ENCODE measurements at regions not wholly inside any gene's neighbourhood (a gene's known extent, or its start where the extent isn't known, plus 50 kb on each side); places are given as distances from the start of the nearest gene placed in this dataset.

DNA sequence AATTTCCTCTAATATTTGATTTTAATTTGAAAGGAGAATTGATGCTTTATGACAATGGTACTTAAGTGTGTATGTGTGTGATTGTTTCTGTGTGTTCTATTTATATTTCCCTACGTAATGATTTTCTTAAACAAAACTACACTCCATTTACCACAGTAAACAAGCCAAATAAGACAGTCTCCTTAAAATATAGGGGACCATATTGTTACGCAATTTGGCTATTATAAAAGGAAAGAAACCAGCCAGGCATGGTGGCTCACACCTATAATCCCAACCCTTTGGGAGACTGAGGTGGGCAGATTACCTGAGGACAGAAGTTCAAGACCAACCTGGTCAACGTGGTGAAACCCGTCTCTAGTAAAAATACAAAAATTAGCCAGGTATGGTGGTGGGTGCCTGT is 1134.1 kb downstream of the CDH8 start:
- ChIA-PET CTCF (no interaction called here), POLR2A (ENCODE audit: unreplicated experiment) (no interaction called here)
- intact Hi-C loops (cut with micrococcal nuclease), result no loop called here
- DNase-seq, result no peak
- H3K4me2 ChIP-seq (ENCODE audit: low read length), result no peak overlapping the region
- no peaks in the 10 kb centered on the region for H3K4me1 ChIP-seq (ENCODE audit: insufficient read depth, low read length)
- TF ChIP-seq, protein P1, sequence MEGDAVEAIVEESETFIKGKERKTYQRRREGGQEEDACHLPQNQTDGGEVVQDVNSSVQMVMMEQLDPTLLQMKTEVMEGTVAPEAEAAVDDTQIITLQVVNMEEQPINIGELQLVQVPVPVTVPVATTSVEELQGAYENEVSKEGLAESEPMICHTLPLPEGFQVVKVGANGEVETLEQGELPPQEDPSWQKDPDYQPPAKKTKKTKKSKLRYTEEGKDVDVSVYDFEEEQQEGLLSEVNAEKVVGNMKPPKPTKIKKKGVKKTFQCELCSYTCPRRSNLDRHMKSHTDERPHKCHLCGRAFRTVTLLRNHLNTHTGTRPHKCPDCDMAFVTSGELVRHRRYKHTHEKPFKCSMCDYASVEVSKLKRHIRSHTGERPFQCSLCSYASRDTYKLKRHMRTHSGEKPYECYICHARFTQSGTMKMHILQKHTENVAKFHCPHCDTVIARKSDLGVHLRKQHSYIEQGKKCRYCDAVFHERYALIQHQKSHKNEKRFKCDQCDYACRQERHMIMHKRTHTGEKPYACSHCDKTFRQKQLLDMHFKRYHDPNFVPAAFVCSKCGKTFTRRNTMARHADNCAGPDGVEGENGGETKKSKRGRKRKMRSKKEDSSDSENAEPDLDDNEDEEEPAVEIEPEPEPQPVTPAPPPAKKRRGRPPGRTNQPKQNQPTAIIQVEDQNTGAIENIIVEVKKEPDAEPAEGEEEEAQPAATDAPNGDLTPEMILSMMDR (conservative IDR thresholded peaks at IDR 0.05; ENCODE audit: low read depth, low read length), result no peak
- TF ChIP-seq EZH2 (IDR thresholded peaks at IDR 0.05; ENCODE audit: low read length, unreplicated experiment) (no peak), EZH2phosphoT487 (IDR thresholded peaks at IDR 0.05; ENCODE audit: borderline replicate concordance, low read length) (no peak)
- no peaks in the 10 kb centered on the region for H3K9me2 ChIP-seq (replicated peaks; ENCODE audit: low read length)
- no peak overlapping the region for H3K27ac ChIP-seq (ENCODE audit: low read length)
- H3K4me3 ChIP-seq (ENCODE audit: low read length), result no peak overlapping the region
- H3K36me3 ChIP-seq (ENCODE audit: low read depth, low read length), result no peaks in the 10 kb centered on the region
- H4K20me1 ChIP-seq (ENCODE audit: low read length), result no peaks in the 10 kb centered on the region
- no TSS peak for BruUV-seq (replicated peaks)
- no peaks in the 10 kb centered on the region for H3F3A ChIP-seq (ENCODE audit: low read length, unreplicated experiment)
- H3K27me3 ChIP-seq (ENCODE audit: low read length), result no peaks in the 10 kb centered on the region
- no peaks in the 10 kb centered on the region for H3K79me2 ChIP-seq (ENCODE audit: low read length)
- no peak for ATAC-seq
- H3K9ac ChIP-seq (ENCODE audit: low read length), result no peak overlapping the region
- H3K9me3 ChIP-seq (ENCODE audit: low read length), result 0 out of 2 replicates have a peak, but pooled peaks cover 4% of the 10 kb centered on the region
- H2AFZ ChIP-seq (ENCODE audit: low read length), result no peak overlapping the region

DNA sequence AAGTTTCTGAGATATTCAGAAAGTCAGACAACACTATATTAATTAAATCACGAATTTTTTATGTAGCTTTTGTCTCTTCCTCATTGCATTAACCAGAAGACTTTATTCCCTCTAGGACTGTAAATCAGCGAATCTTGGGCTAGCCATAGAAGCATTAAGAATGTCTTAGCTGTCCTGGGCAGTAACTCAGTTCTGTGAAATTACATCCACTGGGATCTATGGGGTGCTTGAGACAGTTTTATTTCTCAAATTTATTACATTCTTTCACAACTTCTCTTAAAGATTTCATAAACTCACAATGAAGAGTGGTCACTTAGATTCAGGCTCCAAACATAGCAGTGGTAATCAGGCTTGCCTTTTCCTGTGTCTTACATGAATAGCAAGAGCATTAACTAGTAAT is 1153.4 kb downstream of the CDH8 start:
- Histone ChIP-seq H3K27ac (ENCODE audit: low read length) (no peak overlapping the region), H3K4me2 (ENCODE audit: low read length) (no peak overlapping the region), H2AFZ (ENCODE audit: low read length) (no peak overlapping the region), H3K9ac (ENCODE audit: low read length) (no peak overlapping the region), H3K27me3 (ENCODE audit: low read length) (no peaks in the 10 kb centered on the region), H3K4me3 (ENCODE audit: low read length) (no peak overlapping the region), H4K20me1 (ENCODE audit: low read length) (no peaks in the 10 kb centered on the region), H3K4me1 (ENCODE audit: insufficient read depth, low read length) (no peaks in the 10 kb centered on the region), H3F3A (ENCODE audit: low read length, unreplicated experiment) (no peaks in the 10 kb centered on the region), H3K36me3 (ENCODE audit: low read depth, low read length) (no peaks in the 10 kb centered on the region), H3K9me3 (ENCODE audit: low read length) (no peaks in the 10 kb centered on the region), H3K9me2 (replicated peaks; ENCODE audit: low read length) (no peaks in the 10 kb centered on the region), H3K79me2 (ENCODE audit: low read length) (no peaks in the 10 kb centered on the region)
- ATAC-seq (no peak), DNase-seq (no peak)
- no peak for TF ChIP-seq EZH2 (IDR thresholded peaks at IDR 0.05; ENCODE audit: low read length, unreplicated experiment)
- intact Hi-C loops (cut with micrococcal nuclease), result no loop called here
- ChIA-PET CTCF (no interaction called here), POLR2A (ENCODE audit: unreplicated experiment) (no interaction called here)
- BruUV-seq (replicated peaks), result no TSS peak

DNA sequence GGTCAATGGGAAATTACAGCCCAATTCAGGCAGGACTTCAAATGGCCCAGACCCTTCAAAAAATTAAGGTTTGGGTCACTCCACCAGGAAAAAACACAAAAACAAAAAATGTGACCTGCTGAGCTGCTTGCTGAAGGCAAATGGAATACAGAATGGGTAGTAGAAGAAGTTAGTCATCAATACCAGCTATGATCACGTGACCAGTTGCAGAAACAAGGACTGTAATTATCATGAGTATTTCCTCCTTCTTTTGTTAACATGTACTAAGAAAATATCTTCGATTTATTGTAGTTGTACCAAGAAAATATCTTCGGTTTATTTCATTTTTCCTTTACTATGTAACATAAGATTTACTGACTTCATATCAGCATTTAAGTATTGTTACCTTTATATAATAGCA is 1183.6 kb downstream of the CDH8 start:
- Histone ChIP-seq H3F3A (ENCODE audit: low read length, unreplicated experiment) (no peaks in the 10 kb centered on the region), H3K36me3 (ENCODE audit: low read depth, low read length) (no peaks in the 10 kb centered on the region), H3K9me3 (ENCODE audit: low read length) (no peaks in the 10 kb centered on the region), H3K27ac (ENCODE audit: low read length) (no peak overlapping the region), H3K79me2 (ENCODE audit: low read length) (no peaks in the 10 kb centered on the region), H3K9ac (ENCODE audit: low read length) (no peak overlapping the region), H3K9me2 (replicated peaks; ENCODE audit: low read length) (no peaks in the 10 kb centered on the region), H4K20me1 (ENCODE audit: low read length) (no peaks in the 10 kb centered on the region), H3K4me1 (ENCODE audit: insufficient read depth, low read length) (no peaks in the 10 kb centered on the region), H3K4me3 (ENCODE audit: low read length) (no peak overlapping the region), H3K4me2 (ENCODE audit: low read length) (no peak overlapping the region), H2AFZ (ENCODE audit: low read length) (no peak overlapping the region), H3K27me3 (ENCODE audit: low read length) (no peaks in the 10 kb centered on the region)
- ATAC-seq, result no peak
- no TSS peak for BruUV-seq (replicated peaks)
- TF ChIP-seq EZH2phosphoT487 (IDR thresholded peaks at IDR 0.05; ENCODE audit: borderline replicate concordance, low read length) (no peak), EZH2 (IDR thresholded peaks at IDR 0.05; ENCODE audit: low read length, unreplicated experiment) (no peak)
- TF ChIP-seq, protein P1 (conservative IDR thresholded peaks at IDR 0.05; ENCODE audit: low read depth, low read length), result no peak
- CTCF ChIA-PET, result no interaction called here
- DNase-seq, result no peak
- POLR2A ChIA-PET (ENCODE audit: unreplicated experiment), result no interaction called here
- intact Hi-C loops (cut with micrococcal nuclease), result no loop called here

All from PC-3 (cell line).